Psoas muscle (tissue), 7 donors: ENCODE measurements at regions not wholly inside any gene's neighbourhood (a gene's known extent, or its start where the extent isn't known, plus 50 kb on each side); places are given as distances from the start of the nearest gene placed in this dataset.

Experiments
- ATAC-seq, 4 donors: fragments of 200-7000 bp; cut with Tn5 transposase; one replicate each; pipeline ENCODE4 v1.9.1; 2020; ENCODE audit warnings: moderate library complexity in 3 of 4, mild to moderate bottlenecking in 2 of 4
- DNase-seq, 2 donors: peaks; one replicate each; pipeline ENCODE4 v3.0.0-alpha.2; 2020
- H3K27ac ChIP-seq: fragments of 200-600 bp; one replicate; pipeline ENCODE4 v1.8.0; 2022
- H3K27me3 ChIP-seq, 3 donors: fragments of 200-600 bp in 1 of 3; one replicate each; pipeline versions ENCODE4 v1.6.1 to v1.8.0; 2013 to 2022; ENCODE audit warnings: low read length in 2 of 3, mild to moderate bottlenecking in 2 of 3, moderate library complexity in 1 of 3; ENCODE audit not compliant: insufficient read depth in 3 of 3
- H3K36me3 ChIP-seq, 2 donors: fragments of 200-600 bp in 1 of 2; one replicate each; pipeline versions ENCODE4 v1.6.1 to v1.8.0; 2013 to 2022; ENCODE audit warnings: low read depth in 1 of 2, mild to moderate bottlenecking in 1 of 2, moderate library complexity in 1 of 2; ENCODE audit not compliant: insufficient read depth in 1 of 2
- H3K4me1 ChIP-seq: fragments of 200-600 bp; one replicate; pipeline ENCODE4 v1.8.0; 2022
- H3K4me3 ChIP-seq: fragments of 200-600 bp; one replicate; pipeline ENCODE4 v1.8.0; 2022; ENCODE audit warnings: mild to moderate bottlenecking
- H3K9me3 ChIP-seq: fragments of 200-600 bp; one replicate; pipeline ENCODE4 v1.8.0; 2022
- WGBS, 3 donors: extraction: QIAGEN DNeasy Blood & Tissue Kit; methylation state at CpG; one replicate each; pipeline versions ENCODE4 v1.1.6 to v1.1.7; 2013; 5-methylcytosine and 5-hydroxymethylcytosine counted together
- intact Hi-C, 2 donors: fragments of 100-400 bp; cut with DNase I; formaldehyde crosslinking; loops; one replicate each; pipeline versions ENCODE4 v1.11.0 to v1.14.2; 2022
- TF ChIP-seq, protein P1 (sequence below): fragments of 200-600 bp; IDR thresholded peaks from one replicate; pipeline ENCODE4 v1.8.0; 2022; ENCODE audit warnings: antibody characterized with exemption
- donor health status: healthy with polysubstance abuse.
- donor health status: DM: no; HTN: no; CAD: no; lungs with moderate emphysema.
- donor health status: Bipolar disorder and iron deficiency.
- donor health status: healthy.
- donor health status: DM: yes; HTN: yes; CAD: no.
- donor health status: DM: no; HTN: no; CAD: no.
- donor health status: DM: yes; HTN: yes; CAD: no.

DNA sequence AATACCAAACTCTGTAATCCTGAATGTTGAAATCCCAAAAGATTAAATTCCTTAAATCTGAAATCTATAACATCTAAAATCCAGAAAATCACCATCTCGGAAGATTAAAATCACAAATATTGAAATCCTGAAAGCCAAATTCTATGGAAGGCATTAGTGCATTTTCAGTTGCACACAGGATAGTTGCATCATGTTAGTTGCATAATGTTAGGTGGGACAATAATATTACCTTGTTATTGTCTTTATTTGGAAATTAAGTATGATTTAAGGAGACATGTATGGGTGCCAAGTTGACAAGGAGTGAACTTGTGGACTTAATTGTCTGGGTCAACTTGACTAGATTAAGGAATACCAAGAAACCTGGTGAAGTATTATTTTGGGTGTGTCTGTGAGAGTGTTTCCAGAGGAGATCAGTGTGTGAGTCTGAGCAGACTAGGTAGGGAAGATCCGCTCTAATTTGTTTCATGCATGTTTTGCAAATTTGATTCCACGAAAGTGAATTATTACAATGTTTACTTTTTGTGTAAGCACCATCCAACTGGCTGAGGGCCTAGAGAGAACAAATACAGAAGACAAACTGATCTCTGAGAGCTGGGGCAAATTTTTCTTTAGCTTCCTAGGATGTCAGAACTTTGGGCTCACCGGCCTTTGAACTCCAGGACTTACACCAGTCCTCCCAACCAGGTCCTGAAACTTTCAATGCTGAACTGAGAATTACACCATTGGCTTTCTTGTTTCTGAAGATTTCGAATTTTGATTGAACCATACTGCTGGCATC, 545.1 kb upstream of the IRAK1BP1 start:
- H3K27me3 ChIP-seq, result no peaks in the 10 kb centered on the region
- no peak for ATAC-seq
- no peak overlapping the region for H3K27ac ChIP-seq
- no peaks in the 10 kb centered on the region for H3K36me3 ChIP-seq
- no peak overlapping the region for H3K4me3 ChIP-seq
- intact Hi-C loops, result no loop called here
- TF ChIP-seq, protein P1, sequence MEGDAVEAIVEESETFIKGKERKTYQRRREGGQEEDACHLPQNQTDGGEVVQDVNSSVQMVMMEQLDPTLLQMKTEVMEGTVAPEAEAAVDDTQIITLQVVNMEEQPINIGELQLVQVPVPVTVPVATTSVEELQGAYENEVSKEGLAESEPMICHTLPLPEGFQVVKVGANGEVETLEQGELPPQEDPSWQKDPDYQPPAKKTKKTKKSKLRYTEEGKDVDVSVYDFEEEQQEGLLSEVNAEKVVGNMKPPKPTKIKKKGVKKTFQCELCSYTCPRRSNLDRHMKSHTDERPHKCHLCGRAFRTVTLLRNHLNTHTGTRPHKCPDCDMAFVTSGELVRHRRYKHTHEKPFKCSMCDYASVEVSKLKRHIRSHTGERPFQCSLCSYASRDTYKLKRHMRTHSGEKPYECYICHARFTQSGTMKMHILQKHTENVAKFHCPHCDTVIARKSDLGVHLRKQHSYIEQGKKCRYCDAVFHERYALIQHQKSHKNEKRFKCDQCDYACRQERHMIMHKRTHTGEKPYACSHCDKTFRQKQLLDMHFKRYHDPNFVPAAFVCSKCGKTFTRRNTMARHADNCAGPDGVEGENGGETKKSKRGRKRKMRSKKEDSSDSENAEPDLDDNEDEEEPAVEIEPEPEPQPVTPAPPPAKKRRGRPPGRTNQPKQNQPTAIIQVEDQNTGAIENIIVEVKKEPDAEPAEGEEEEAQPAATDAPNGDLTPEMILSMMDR, result no peak
- WGBS, 3 donors, result 75 to 80% (median 78%) methylated on average over 5 of the region's 5 CpGs
- no peaks in the 10 kb centered on the region for H3K4me1 ChIP-seq
- no peaks in the 10 kb centered on the region for H3K9me3 ChIP-seq
- no peak for DNase-seq

DNA sequence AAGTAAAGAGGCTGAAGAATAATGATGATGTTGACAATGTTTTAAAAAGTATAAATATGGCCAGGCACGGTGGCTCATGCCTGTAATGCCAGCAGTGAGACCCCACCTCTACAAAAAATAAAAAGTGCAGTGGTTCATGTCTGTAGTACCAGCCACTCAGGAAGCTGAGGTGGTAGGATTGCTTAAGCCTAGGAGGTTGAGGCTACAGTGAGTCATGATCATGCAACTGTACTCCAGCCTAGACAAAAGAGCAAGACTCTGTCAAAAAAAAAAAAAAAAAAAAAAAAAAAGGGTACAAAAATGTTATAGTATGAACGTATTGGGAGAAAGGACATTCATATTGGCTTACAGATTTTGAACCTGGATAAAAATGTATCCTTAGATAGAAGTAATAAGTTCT, 543.1 kb upstream of the IRAK1BP1 start:
- Histone ChIP-seq H3K36me3 (no peaks in the 10 kb centered on the region), H3K4me1 (no peaks in the 10 kb centered on the region), H3K27me3 (no peaks in the 10 kb centered on the region), H3K27ac (no peak overlapping the region), H3K4me3 (no peak overlapping the region), H3K9me3 (no peaks in the 10 kb centered on the region)
- WGBS, 3 donors, result 59 to 69% (median 63%) methylated on average over 2 of the region's 2 CpGs
- TF ChIP-seq, protein P1, result no peak
- no peak for DNase-seq
- ATAC-seq, result no peak
- intact Hi-C loops, result no loop called here

DNA sequence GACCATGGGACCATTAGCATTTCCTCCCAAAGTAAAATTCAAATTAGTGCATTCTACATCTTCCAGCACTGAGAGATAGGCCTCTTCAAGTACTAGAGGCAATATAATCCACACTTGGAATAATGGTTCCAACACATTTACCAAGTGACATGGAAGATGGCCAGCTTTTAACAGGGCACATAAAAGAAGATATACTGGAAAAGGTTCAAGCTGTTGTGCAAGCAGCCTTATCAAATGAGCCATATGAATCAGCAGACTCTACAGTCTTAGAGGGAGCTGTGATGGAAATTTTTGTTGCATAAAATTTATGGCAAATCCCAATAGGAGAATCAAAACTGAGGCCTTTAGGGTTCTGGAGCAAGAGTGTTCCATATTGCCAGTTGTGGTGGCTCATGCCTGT, 526.6 kb upstream of the IRAK1BP1 start:
- H3K36me3 ChIP-seq, result no peaks in the 10 kb centered on the region
- ATAC-seq (no peak), DNase-seq (no peak)
- no peak overlapping the region for H3K4me3 ChIP-seq
- H3K27ac ChIP-seq, result no peak overlapping the region
- TF ChIP-seq, protein P1, result no peak
- no peaks in the 10 kb centered on the region for H3K4me1 ChIP-seq
- intact Hi-C loops, result no loop called here
- no peaks in the 10 kb centered on the region for H3K9me3 ChIP-seq
- H3K27me3 ChIP-seq, result no peaks in the 10 kb centered on the region

DNA sequence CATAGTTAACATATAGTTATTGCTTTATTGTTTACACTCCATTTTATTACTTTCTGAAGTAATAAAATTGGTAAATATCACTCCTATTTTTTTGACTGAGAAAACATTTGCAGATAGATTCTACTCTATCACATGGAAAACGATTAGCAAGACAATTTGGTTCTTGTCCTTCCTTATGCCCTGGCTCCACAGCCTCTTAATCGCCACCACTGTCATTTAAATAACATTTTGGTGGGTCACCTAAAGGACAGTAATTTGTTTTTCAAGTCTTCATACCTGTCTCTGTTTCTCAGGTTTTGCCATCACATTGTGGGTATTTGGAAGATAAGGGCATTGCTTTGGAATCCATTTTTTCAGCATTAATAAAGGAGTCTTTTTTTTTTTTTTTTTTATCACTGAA, 521.5 kb upstream of the IRAK1BP1 start:
- intact Hi-C loops, result no loop called here

More for the DNA sequence above, 521.5 kb upstream of the IRAK1BP1 start:
- DNase-seq (no peak), ATAC-seq (no peak)
- H3K36me3 ChIP-seq, result no peaks in the 10 kb centered on the region
- H3K27me3 ChIP-seq, result no peaks in the 10 kb centered on the region
- H3K27ac ChIP-seq, result no peak overlapping the region
- no peaks in the 10 kb centered on the region for H3K9me3 ChIP-seq
- no peaks in the 10 kb centered on the region for H3K4me1 ChIP-seq
- H3K4me3 ChIP-seq, result no peak overlapping the region
- WGBS, 3 donors, result 43 to 49% (median 46%) methylated on average over 2 of the region's 2 CpGs
- TF ChIP-seq, protein P1, result no peak
